ENCODE measurements at regions not wholly inside any gene's neighbourhood (a gene's known extent, or its start where the extent isn't known, plus 50 kb on each side); places are given as distances from the start of the nearest gene placed in this dataset.
"Not testable (repeated sequence)": the region's sequence is repeated elsewhere in the genome, so short reads cannot be mapped to it uniquely, and the experiment has no call there.

DNA sequence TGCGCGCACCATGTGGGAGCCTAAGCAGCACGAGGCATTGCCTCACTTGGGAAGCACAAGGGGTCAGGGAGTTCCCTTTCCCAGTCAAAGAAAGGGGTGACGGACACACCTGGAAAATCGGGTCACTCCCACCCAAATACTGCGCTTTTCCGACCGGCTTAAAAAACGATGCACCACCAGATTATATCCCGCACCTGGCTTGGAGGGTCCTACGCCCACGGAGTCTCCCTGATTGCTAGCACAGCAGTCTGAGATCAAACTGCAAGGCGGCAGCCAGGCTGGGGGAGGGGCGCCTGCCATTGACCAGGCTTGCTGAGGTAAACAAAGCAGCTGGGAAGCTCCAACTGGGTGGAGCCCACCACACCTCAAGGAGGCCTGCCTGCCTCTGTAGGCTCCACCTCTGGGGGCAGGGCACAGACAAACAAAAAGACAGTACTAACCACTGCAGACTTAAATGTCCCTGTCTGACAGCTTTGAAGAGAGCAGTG lies 627.7 kb upstream of the VRK2 start:
- not testable (repeated sequence) for DNase-seq (ENCODE audit: low spot score)

- DNase-seq (ENCODE audit: low spot score) = no peak
These were observed 616.8 kb upstream of the VRK2 start for GRCh38 chr2:57429831-57430230.

DNA sequence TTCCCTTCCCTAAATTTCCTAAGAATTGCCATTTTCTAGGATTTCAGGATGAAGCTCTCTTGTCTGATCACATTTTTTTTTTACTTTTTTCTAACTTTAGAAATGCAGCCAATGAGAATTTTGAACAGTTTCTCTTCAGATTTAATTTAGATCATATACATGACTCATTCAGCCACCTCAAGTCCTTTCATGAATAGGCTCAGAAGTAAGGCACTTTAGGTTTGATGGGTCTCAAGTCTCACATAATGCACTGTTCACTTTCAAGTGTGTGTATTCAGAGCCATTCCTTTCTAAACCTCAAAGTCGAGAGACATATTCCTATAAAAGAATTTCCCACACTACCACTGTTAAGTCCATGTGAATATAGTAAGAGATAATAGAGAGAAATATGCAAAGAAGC lies 614.1 kb upstream of the VRK2 start:
- no peak for DNase-seq (ENCODE audit: low spot score)

DNA sequence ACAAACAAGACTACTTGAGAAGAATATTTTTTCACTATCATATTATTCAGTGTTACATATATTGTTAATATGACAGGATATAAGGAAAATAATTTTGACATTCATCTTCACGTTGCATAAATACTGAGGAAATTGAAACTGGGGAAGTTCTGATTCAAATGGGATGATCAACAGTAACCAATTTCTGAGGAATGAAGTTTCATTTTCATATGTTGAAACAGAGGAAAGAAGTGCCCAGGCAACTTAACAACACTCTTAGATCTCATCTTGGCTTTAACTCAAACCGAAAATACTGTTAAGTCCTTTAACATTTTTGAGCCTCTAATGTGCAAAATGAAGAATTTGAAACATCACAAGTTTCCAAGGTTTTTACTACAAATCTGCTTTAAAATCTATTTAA lies 612.2 kb upstream of the VRK2 start:
- DNase-seq (ENCODE audit: low spot score) = no peak

DNA sequence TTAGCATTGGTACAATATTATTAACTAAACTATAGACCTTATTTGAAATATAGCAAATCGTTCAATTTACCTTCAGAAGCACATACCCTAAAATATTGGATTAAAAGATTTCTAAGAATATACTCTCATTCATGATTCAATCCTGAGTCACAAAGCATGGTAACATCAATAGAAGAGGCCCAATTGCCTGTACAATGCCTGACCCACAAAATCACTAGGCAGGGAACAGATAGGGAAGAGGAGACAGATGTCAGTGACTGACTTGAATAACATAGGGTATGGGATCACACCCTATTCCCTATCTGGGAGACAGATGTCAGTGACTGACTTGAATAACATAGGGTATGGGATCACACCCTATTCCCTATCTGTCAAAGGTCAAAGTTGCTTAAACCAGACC lies 611.6 kb upstream of the VRK2 start:
- no peak for DNase-seq (ENCODE audit: low spot score)

DNA sequence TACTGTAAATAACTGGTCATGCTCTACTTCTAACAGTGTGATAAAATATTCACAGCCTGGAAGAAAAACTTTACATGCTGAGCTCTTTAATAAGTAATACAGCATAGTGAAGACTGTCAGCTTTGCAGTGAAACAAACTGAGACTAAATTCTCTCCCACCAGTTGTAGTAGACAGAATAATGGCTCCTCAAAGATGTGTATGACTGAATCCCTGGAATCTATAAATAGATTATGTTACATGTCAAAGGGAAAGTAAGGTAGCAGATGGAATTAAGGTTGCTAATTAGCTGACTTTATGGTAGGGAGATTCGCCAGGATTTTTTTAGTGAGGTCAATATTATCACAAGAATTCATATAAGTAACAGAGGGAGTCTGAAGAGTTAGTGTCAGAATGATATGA lies 609.5 kb upstream of the VRK2 start:
- no peak for DNase-seq (ENCODE audit: low spot score)

GRCh38 chr2:57440437-57440836 lies 606.2 kb upstream of the VRK2 start:
- DNase-seq (ENCODE audit: low spot score) = no peak

DNA sequence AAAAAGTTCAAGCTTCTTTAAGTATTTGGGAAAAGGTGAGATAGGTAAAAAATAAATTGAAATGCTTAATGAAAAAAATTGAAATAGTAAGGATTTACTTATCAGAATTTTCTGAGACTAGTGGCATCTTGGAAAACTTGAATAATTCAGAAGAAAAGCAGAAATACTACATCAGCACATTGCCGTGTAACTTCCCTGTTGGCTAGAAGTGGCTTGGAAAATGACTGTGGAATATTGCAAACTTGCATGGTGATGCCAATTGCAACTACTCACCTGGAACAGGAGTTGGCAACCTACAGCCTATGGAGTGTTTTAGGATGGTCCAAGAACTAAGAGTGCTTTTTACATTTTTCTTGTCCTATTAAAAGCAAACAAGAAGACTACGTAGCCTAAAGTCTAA lies 603.5 kb upstream of the VRK2 start:
- DNase-seq (ENCODE audit: low spot score) = no peak

GRCh38 chr2:57443973-57444521 lies 602.6 kb upstream of the VRK2 start:
- no peak for DNase-seq (ENCODE audit: low spot score)

GRCh38 chr2:57444752-57445430 lies 601.7 kb upstream of the VRK2 start:
- DNase-seq (ENCODE audit: low spot score) = no peak

DNA sequence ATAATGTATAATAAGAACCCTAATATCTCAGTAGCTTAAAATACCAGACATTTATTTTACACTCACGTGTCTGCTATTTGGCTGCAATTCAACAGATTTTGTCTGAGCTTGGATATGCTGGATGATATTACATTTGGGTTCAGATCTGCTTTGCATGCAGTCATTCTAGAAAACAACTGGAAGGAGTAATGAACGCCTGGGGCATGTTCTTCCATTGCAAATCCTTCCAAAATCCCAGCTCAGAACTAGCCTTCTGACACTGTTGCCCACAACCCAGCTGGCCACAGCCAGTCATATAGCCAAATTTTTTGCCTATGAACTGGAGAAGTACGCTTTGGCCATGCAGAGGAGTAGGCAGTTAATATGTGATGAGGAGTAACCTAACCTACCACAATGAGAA lies 597.8 kb upstream of the VRK2 start:
- no peak for DNase-seq (ENCODE audit: low spot score)

GRCh38 chr2:57450170-57450569 lies 596.4 kb upstream of the VRK2 start:
- DNase-seq (ENCODE audit: low spot score) = no peak

DNA sequence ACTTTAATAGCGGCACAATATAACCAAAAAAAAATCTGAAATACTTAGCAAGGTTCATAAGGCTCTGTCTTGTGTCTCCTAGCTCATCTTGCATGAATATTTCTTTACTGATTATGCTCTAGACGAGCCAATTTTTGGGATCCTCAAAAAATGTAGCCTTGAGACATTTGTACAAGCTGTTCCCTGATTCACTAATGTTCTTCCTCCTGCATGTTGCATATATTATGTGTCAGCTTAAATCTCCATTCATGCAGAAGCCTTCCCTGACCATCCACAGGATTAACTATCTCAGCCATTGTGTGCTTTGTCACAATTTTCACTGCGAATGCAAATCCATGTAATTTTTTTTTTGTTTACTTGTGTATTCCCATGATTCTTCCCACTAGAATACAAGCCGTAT lies 594.0 kb upstream of the VRK2 start:
- DNase-seq (ENCODE audit: low spot score) = no peak

DNA sequence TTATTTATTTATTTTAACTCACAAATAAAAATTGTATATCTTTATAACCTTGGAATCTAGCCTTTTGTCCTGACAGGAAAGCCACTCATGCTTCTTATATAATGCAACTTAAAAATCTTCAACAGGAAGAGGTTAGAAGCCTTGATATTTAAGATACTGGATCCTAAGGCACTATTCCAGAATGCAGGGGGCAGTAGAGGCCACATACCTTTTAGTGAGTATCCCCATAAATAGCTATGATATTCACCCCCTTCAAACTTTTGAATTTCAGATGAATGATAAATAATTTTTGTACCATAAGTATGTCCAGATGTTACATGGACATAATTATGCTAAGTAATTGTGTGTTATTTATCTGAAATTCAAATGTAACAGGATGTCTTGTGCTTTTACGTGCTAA lies 592.7 kb upstream of the VRK2 start:
- DNase-seq (ENCODE audit: low spot score) = no peak

GRCh38 chr2:57460396-57461276 lies 586.0 kb upstream of the VRK2 start:
- no peak for DNase-seq (ENCODE audit: low spot score)

DNA sequence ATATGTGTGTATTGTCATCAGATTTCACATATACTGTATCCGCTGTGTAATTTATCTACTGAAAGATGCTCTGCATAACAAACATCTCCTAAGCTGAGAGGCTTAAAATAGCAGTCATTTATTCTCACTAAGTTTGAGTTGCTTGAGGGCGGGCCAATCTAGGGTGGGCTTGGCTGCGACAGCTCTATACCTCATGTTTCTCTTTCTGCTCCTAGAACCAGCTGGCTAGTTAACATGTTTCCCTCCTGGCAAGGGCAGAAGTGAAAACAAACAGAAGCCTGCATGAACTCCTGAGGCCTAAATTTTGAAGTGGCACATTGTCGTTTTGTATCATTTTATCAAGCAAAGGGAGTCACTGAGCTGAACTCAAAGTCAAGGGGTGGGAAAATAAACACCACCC lies 585.0 kb upstream of the VRK2 start:
- DNase-seq (ENCODE audit: low spot score) = no peak

- no peak for DNase-seq (ENCODE audit: low spot score)
These were observed 581.5 kb upstream of the VRK2 start for GRCh38 chr2:57465067-57465466.

- no peak for DNase-seq (ENCODE audit: low spot score)
These were observed 580.6 kb upstream of the VRK2 start for GRCh38 chr2:57465967-57466366.

- DNase-seq (ENCODE audit: low spot score) = no peak
These were observed 571.2 kb upstream of the VRK2 start for GRCh38 chr2:57475391-57475790.

- DNase-seq (ENCODE audit: low spot score) = no peak
These were observed 566.6 kb upstream of the VRK2 start for GRCh38 chr2:57479981-57480380.

GRCh38 chr2:57488061-57488460 lies 558.5 kb upstream of the VRK2 start:
- no peak for DNase-seq (ENCODE audit: low spot score)

DNA sequence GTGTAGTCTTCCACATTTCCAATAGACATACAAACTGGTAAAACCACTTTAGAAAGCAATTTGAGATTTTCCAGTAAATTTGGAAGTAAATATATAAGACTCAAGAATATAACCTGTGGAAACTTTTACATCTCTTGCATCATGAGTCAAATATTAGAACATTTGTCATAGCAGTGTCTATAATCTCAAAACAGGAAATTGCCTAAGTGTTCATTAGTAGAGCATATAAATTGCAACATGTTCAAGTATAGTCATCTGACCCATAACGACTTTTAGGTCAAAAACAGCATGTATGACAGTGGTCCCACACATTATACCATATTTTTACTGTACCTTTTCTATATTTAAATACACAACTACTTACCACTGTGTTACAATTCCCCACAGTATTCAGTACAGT lies 555.9 kb upstream of the VRK2 start:
- DNase-seq (ENCODE audit: low spot score) = no peak

GRCh38 chr2:57491213-57491612 lies 555.4 kb upstream of the VRK2 start:
- DNase-seq (ENCODE audit: low spot score) = no peak
